Caki2 (cell line): ENCODE measurements at regions not wholly inside any gene's neighbourhood (a gene's known extent, or its start where the extent isn't known, plus 50 kb on each side); places are given as distances from the start of the nearest gene placed in this dataset.
"Not testable (repeated sequence)": the region's sequence is repeated elsewhere in the genome, so short reads cannot be mapped to it uniquely, and the experiment has no call there.

ENCODE experiments used
- DNase-seq: peaks from one replicate; pipeline ENCODE4 v3.0.0-alpha.2; 2015; ENCODE audit warnings: low read depth
- in situ Hi-C: cut with HindIII; loops from 2 replicates; pipeline ENCODE4 v1.10.0; 2016; ENCODE audit warnings: low sequenced_read_pairs, low pct_unique_long_range_greater_than_20kb, mixed read lengths

- in situ Hi-C loops = no loop called here
- no peak for DNase-seq
Measured at GRCh38 chr5:82657033-82657699, 379.0 kb upstream of the RPS23 start.

DNA sequence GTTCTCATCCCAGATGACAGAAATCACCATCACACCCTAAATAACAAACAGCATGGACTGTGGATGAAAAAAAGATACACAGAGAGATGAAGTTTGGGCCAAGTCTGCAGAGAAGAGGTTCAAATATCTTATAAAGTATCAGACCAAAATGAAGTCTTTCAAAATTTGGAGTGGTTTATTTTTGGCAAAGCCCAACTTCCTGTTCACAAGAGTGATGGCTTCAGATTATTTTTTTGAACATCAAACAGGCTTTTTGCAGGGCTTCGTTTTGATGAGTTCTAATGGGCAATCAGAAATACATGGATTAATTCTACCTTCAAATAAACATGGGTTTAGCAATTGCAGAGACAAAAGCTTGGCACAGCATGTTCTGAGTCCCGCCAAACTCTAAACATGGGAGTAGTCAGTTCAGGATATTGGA, 378.2 kb upstream of the RPS23 start:
- no peak for DNase-seq
- in situ Hi-C loops = no loop called here

- no peak for DNase-seq
- in situ Hi-C loops = no loop called here
Measured at GRCh38 chr5:82655078-82655477, 376.9 kb upstream of the RPS23 start.

- in situ Hi-C loops = no loop called here
- no peak for DNase-seq
Measured at GRCh38 chr5:82649943-82650342, 371.8 kb upstream of the RPS23 start.

DNA sequence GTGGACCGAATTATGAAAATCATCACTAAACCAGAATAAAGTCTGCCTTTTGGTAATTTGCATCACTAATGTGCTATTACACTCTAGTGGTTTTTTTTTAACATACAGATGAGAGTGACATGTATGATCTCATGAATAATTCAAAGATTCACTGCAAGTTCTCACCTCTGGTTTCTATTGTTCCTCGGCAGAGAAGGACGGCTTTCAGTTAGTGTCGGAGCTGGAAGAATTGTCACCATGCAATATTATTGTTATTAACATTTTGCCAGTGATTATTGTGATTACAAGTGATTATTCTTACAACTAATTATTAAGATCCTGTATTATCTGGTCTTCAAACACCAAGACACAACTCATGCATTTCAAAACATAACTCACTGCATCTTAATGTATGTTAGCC, 366.6 kb upstream of the RPS23 start:
- DNase-seq = no peak
- in situ Hi-C loops = no loop called here

- in situ Hi-C loops = no loop called here
- DNase-seq = no peak
Measured at GRCh38 chr5:82644229-82644628, 366.1 kb upstream of the RPS23 start.

DNA sequence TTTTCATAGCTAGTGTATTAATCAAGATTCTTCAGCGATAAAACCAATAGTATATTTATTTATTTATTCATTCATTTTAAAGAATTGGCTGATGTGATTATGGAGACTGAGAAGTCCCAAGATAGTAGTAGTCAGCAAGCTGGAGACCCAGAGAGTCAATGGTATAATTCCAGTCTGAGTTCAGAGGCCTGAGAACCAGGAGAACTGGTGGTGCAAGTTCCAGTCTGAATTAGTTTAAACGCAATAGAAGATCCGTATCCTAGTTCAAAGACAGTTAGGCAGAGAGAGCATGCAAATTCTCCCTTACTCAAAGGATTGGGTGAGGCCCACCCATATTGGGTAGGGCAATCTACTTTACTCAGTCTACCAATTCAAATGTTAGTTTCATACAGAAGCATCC, 364.2 kb upstream of the RPS23 start:
- in situ Hi-C loops = no loop called here
- no peak for DNase-seq

DNA sequence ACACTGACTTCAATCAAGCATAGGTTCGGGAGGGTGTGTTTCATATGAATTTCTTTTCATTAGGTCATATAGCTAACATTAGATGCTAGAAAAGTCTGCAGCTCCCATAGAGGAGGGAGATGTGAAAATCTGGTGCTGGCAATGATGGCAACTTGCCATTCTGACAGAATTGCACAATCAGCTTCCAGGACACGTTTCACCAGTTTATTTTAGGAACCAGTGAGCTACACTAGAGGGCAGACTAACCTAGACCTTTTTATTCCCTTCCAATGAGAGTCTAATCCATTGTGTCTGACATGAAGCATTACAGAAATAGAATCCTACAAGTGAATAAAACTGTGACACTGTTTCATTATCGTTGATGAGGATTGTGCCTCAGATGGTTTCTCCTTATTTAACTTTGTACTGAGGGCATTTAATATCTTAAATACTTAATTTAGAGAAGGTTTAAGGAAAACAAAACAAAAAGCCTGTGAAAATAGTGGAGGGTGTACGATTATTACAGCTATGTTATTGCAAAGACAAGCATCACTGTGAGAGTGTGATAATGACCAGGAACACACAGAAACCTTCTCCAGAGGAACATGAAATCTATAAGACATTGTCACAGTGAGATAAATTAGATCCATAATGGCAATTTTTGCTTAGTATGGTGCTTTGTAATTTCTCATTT, 363.3 kb upstream of the RPS23 start:
- peak; percentile 61 for DNase-seq
- in situ Hi-C loops = no loop called here

DNA sequence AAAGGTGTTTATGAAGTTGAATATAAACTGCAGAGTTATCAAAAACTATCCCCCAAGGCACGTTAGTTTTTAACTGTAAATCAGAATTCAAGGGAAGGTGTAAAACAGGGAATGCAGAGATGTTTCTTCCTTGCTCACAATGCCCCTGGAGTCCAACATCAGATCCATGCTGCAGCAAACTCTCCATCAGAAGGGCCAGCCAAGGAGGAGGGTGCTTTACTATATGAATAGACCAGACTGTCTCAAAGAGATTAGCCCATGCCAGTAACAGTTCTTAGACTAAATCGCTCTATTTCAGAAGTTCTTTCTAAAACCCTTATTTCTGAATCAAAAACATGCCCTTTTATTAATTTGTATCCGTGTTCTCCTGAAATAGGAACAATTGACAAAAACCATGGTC, 362.8 kb upstream of the RPS23 start:
- in situ Hi-C loops = no loop called here
- DNase-seq = no peak

GRCh38 chr5:82639393-82640144, 361.4 kb upstream of the RPS23 start:
- in situ Hi-C loops = no loop called here
- DNase-seq = no peak

- in situ Hi-C loops = no loop called here
- DNase-seq = no peak
Measured at GRCh38 chr5:82636591-82636990, 358.4 kb upstream of the RPS23 start.

DNA sequence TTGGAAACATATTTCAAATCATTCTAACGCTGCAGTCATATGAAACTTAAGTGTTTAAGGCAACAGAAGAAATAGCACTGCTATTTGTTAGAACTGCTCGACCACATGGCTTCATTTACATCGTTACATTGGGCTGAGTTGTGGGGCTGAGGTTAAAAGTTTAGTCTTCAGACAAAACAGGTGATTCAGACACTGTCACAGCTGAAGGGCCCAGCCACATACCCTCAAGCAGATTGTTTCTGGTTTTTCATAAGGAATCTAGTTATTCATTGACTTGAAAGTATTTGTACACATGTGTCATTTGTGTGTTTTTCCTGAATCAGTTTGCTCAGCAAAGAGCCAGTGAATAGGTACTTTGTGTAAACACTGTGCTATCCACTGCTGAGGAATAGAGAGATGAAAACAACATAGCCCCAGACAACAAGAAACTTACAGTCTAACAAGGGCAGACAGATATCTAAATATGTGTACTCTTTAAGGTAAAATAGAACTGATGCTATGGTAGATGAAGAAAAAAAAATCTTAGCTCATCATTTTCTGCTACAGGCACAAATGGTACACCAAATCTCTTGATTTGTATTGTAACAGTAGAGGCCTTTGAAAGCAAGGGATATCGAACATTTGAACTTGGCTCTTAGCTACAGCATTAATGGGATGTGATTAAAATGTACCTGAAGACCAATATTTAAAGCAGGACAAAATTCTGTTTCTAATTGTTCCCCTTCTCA, 357.6 kb upstream of the RPS23 start:
- in situ Hi-C loops = no loop called here
- DNase-seq = peak; percentile 92

- in situ Hi-C loops = no loop called here
- no peak for DNase-seq
Measured at GRCh38 chr5:82628364-82628910, 350.3 kb upstream of the RPS23 start.

GRCh38 chr5:82626905-82627591, 348.9 kb upstream of the RPS23 start:
- in situ Hi-C loops, DNase-seq: not testable (repeated sequence)

DNA sequence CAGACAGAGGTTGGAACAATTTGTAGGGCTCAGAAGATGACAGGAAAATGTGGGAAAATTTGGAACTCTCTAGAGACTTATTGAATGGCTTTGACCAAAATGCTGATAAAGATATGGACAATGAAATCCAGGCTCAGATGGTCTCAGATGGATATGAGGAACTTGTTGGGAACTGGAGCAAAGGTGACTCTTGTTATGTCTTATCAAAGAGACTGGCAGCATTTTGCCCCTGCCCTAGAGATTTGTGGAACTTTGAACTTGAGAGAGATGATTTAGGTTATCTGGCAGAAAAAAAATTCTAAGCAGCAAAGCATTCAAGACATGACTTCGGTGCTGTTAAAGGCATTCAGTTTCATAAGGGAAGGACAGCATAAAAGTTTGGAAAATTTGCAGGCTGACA, 347.9 kb upstream of the RPS23 start:
- in situ Hi-C loops, DNase-seq: not testable (repeated sequence)

GRCh38 chr5:82624062-82624461, 345.9 kb upstream of the RPS23 start:
- in situ Hi-C loops = no loop called here
- no peak for DNase-seq

- no peak for DNase-seq
- in situ Hi-C loops = no loop called here
Measured at GRCh38 chr5:82622711-82623514, 344.8 kb upstream of the RPS23 start.
